ENCODE measurements at regions not wholly inside any gene's neighbourhood (a gene's known extent, or its start where the extent isn't known, plus 50 kb on each side); places are given as distances from the start of the nearest gene placed in this dataset.

DNA sequence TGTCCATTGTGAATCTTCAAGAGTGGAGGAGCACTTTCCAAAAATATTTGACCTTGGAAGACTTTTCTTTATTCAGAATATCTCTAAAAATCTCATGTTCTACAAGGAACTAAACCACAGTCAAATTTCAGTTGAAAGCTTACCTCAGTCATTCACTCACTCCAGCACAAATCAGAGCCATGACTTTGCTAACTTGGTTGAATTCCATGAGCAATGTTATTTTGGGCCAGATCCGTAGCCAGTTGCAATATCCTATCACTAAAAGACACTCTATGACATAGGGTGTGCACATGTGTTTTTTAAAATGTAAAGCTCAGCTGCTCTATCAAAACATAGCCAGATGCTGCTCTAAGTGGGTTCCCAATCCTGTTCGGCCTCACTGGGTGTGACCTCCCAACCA is 156.1 kb upstream of the ANKRD55 start:
- no peaks in the 10 kb centered on the region for H3K9me3 ChIP-seq (ENCODE audit: severe bottlenecking)
- TF ChIP-seq, protein P1, sequence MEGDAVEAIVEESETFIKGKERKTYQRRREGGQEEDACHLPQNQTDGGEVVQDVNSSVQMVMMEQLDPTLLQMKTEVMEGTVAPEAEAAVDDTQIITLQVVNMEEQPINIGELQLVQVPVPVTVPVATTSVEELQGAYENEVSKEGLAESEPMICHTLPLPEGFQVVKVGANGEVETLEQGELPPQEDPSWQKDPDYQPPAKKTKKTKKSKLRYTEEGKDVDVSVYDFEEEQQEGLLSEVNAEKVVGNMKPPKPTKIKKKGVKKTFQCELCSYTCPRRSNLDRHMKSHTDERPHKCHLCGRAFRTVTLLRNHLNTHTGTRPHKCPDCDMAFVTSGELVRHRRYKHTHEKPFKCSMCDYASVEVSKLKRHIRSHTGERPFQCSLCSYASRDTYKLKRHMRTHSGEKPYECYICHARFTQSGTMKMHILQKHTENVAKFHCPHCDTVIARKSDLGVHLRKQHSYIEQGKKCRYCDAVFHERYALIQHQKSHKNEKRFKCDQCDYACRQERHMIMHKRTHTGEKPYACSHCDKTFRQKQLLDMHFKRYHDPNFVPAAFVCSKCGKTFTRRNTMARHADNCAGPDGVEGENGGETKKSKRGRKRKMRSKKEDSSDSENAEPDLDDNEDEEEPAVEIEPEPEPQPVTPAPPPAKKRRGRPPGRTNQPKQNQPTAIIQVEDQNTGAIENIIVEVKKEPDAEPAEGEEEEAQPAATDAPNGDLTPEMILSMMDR (IDR thresholded peaks at IDR 0.05; ENCODE audit: low read depth, low read length), result no peak
- no peaks in the 10 kb centered on the region for H3K27me3 ChIP-seq (ENCODE audit: insufficient read depth, low read depth, severe bottlenecking)
- H3K4me3 ChIP-seq (ENCODE audit: low read depth, low read length), result no peak overlapping the region
- H3K36me3 ChIP-seq, result no peaks in the 10 kb centered on the region
- no peak overlapping the region for H3K27ac ChIP-seq
- no peak for DNase-seq

GRCh38 chr5:56388229-56388985 is 155.3 kb upstream of the ANKRD55 start:
- Histone ChIP-seq H3K36me3 (no peaks in the 10 kb centered on the region), H3K9me3 (ENCODE audit: severe bottlenecking) (no peaks in the 10 kb centered on the region), H3K4me3 (ENCODE audit: low read depth, low read length) (no peak overlapping the region), H3K27ac (no peak overlapping the region), H3K27me3 (ENCODE audit: insufficient read depth, low read depth, severe bottlenecking) (no peaks in the 10 kb centered on the region)
- TF ChIP-seq, protein P1 (IDR thresholded peaks at IDR 0.05; ENCODE audit: low read depth, low read length), result no peak
- no peak for DNase-seq

DNA sequence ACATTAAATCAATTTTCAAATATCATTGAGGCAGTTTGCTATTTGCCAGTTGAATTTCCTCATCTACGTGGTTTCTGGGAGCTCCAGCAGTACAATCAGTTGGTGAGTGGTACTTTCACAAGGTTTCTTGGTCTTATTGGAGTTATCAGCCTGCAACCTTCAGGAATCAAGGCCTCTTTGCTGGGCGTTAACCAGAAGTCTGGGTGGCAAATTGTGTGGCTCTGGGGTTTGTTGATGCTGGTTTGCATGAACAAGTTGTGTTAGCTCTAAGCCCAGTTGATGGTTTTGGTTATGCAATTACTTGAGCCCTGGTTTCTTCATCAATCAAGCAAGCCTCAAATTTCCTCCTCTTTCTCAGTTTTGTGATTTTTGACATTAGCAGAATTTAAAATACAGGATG is 152.9 kb upstream of the ANKRD55 start:
- no peaks in the 10 kb centered on the region for H3K27me3 ChIP-seq (ENCODE audit: insufficient read depth, low read depth, severe bottlenecking)
- H3K36me3 ChIP-seq, result no peaks in the 10 kb centered on the region
- H3K9me3 ChIP-seq (ENCODE audit: severe bottlenecking), result no peaks in the 10 kb centered on the region
- no peak overlapping the region for H3K4me3 ChIP-seq (ENCODE audit: low read depth, low read length)
- DNase-seq, result no peak
- TF ChIP-seq, protein P1 (IDR thresholded peaks at IDR 0.05; ENCODE audit: low read depth, low read length), result no peak
- H3K27ac ChIP-seq, result no peak overlapping the region

DNA sequence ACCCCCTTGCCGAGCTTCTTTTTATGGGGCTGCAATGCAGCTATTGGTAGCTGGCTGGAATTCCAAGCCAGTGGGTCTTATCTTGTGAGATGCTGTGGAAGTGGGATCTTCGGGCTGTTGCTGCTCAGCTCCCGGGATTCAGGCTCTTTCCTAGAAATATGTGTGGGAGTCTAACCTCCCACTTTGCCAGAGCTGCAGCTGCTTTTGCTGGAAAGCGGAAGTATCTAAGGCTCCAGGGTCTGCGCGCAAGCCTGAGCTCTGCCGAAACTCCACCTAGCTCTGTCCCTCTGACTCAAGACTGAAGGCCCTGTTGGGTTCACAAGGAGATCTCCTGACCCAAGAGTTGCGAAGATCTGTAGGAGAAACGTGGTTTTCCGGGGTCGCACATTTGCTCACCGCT is 151.1 kb upstream of the ANKRD55 start:
- no peak for DNase-seq
- Histone ChIP-seq H3K27me3 (ENCODE audit: insufficient read depth, low read depth, severe bottlenecking) (no peaks in the 10 kb centered on the region), H3K4me3 (ENCODE audit: low read depth, low read length) (no peak overlapping the region)

DNA sequence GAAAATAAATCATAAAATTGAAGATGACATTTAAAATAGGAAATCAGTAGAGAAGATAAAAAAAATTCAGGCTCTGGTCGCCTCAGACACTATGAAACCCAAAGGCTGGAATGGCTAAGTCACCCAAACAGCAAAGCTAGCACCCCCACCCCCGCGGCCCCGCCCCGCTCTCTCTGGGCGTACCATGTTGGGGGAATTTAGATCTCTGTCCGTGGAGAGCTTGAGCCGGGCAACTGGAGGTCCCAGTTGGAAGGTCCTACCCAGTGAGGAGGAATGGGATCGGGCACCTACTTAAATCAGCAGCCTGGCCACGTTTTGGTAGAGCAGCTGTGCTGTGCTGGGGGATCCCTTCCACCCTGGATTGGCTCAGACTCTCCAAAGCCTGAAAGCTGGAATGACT is 150.6 kb upstream of the ANKRD55 start:
- TF ChIP-seq, protein P1 (IDR thresholded peaks at IDR 0.05; ENCODE audit: low read depth, low read length), result no peak
- H3K36me3 ChIP-seq, result no peaks in the 10 kb centered on the region

More for the DNA sequence above, 151.1 kb upstream of the ANKRD55 start:
- TF ChIP-seq, protein P1 (IDR thresholded peaks at IDR 0.05; ENCODE audit: low read depth, low read length), result no peak
- Histone ChIP-seq H3K9me3 (ENCODE audit: severe bottlenecking) (no peaks in the 10 kb centered on the region), H3K36me3 (no peaks in the 10 kb centered on the region), H3K27ac (no peak overlapping the region)

GRCh38 chr5:56382896-56383295 is 149.8 kb upstream of the ANKRD55 start:
- no peak for DNase-seq

More for the DNA sequence above, 150.6 kb upstream of the ANKRD55 start:
- no peak overlapping the region for H3K27ac ChIP-seq
- no peak for DNase-seq
- H3K4me3 ChIP-seq (ENCODE audit: low read depth, low read length), result no peak overlapping the region
- H3K27me3 ChIP-seq (ENCODE audit: insufficient read depth, low read depth, severe bottlenecking), result no peaks in the 10 kb centered on the region
- H3K9me3 ChIP-seq (ENCODE audit: severe bottlenecking), result no peaks in the 10 kb centered on the region

More at GRCh38 chr5:56382896-56383295, 149.8 kb upstream of the ANKRD55 start:
- Histone ChIP-seq H3K4me3 (ENCODE audit: low read depth, low read length) (no peak overlapping the region), H3K36me3 (no peaks in the 10 kb centered on the region), H3K27me3 (ENCODE audit: insufficient read depth, low read depth, severe bottlenecking) (no peaks in the 10 kb centered on the region), H3K27ac (no peak overlapping the region), H3K9me3 (ENCODE audit: severe bottlenecking) (no peaks in the 10 kb centered on the region)
- TF ChIP-seq, protein P1 (IDR thresholded peaks at IDR 0.05; ENCODE audit: low read depth, low read length), result no peak
